HCT116 (cell line): ENCODE measurements at regions not wholly inside any gene's neighbourhood (a gene's known extent, or its start where the extent isn't known, plus 50 kb on each side); places are given as distances from the start of the nearest gene placed in this dataset.

Experiments used
- ATAC-seq: fragments of 200-7000 bp; cut with Tn5 transposase; 2 replicates; pipeline ENCODE4 v1.9.1; 2020; ENCODE audit warnings: mild to moderate bottlenecking, moderate library complexity
- BruUV-seq: library from RNA; stranded (reverse); fragments of 400-500 nt; replicated peaks from 2 replicates; lab custom pipeline; 2021; lab: Mats Ljungman, UMichigan
- CTCF ChIA-PET: fragments of 300-600 bp; sonication (Branson Sonifier 250); formaldehyde crosslinking; loops from one replicate; lab custom pipeline; 2021; ENCODE audit warnings: antibody characterized with exemption; lab: Charles Lee
- POLR2A ChIA-PET: fragments of 300-600, 350-600 bp; sonication (Branson Sonifier 250); formaldehyde crosslinking; loops from one replicate; lab custom pipeline; 2021; ENCODE audit warnings: antibody characterized with exemption; lab: Charles Lee
- RAD21 ChIA-PET, 2 experiments: fragments of 300-600 bp; sonication (Branson Sonifier 250); formaldehyde crosslinking; loops; one replicate each; lab custom pipeline; 2023; ENCODE audit warnings: low total read pairs in 2 of 2; ENCODE audit not compliant: uncharacterized antibody in 2 of 2, unreplicated experiment in 2 of 2, low non-redundant PET in 1 of 2; lab: Charles Lee
- DNase-seq: peaks from one replicate; pipeline ENCODE4 v3.0.0-alpha.2; 2010; ENCODE audit warnings: low read depth, low spot score
- H2AFZ ChIP-seq: fragments of 200-600 bp; shearing (Covaris generic), sonication (generic); 2 replicates; pipeline ENCODE4 v1.6.1; 2017; ENCODE audit warnings: low read depth, mixed run types, mixed read lengths, antibody characterized with exemption, low read length; ENCODE audit not compliant: poor library complexity, severe bottlenecking
- H3K27ac ChIP-seq: 2 replicates; pipeline ENCODE4 v1.5.1; 2012; ENCODE audit warnings: low read depth, low read length
- H3K27me3 ChIP-seq: fragments of 200-600 bp; sonication (generic); 2 replicates; pipeline ENCODE4 v1.6.1; 2016; ENCODE audit warnings: mixed run types, low read length, mixed read lengths; ENCODE audit not compliant: insufficient read depth
- H3K36me3 ChIP-seq, 2 experiments: fragments of 200-500 bp in 1 of 2; fragments of 200-600 bp in 1 of 2; sonication (Bioruptor generic) in 1 of 2; sonication (generic) in 1 of 2; 2 replicates each; pipeline versions ENCODE4 v1.5.1 to v1.6.1; 2014 to 2016; ENCODE audit warnings: low read length in 2 of 2, inconsistent platforms in 1 of 2, mixed read lengths in 1 of 2, mixed run types in 1 of 2; ENCODE audit not compliant: insufficient read depth in 2 of 2, control insufficient read depth in 1 of 2
- H3K4me1 ChIP-seq, 2 experiments: fragments of 200-600 bp in 1 of 2; sonication (generic) in 1 of 2; 2 replicates each; pipeline versions ENCODE4 v1.5.1 to v1.6.1; 2012 to 2017; ENCODE audit warnings: low read length in 2 of 2, inconsistent platforms in 1 of 2, mild to moderate bottlenecking in 1 of 2, mixed read lengths in 1 of 2, mixed run types in 1 of 2, moderate library complexity in 1 of 2; ENCODE audit not compliant: insufficient read depth in 2 of 2, control insufficient read depth in 1 of 2
- H3K4me2 ChIP-seq: fragments of 200-600 bp; sonication (generic); 2 replicates; pipeline ENCODE4 v1.6.1; 2017; ENCODE audit warnings: mixed run types, low read length, mixed read lengths
- H3K4me3 ChIP-seq, 2 experiments: fragments of 200-600 bp in 1 of 2; sonication (generic) in 1 of 2; replicated peaks in 1 of 2; 2 replicates each; pipeline ENCODE4 v1.5.1; 2011 to 2016; ENCODE audit warnings: low read length in 2 of 2, control low read depth in 1 of 2, low read depth in 1 of 2, mild to moderate bottlenecking in 1 of 2, mixed read lengths in 1 of 2, mixed run types in 1 of 2
- H3K79me2 ChIP-seq: fragments of 200-600 bp; sonication (generic); 2 replicates; pipeline ENCODE4 v1.6.1; 2017; ENCODE audit warnings: mild to moderate bottlenecking, mixed run types, low read length, moderate library complexity, mixed read lengths; ENCODE audit not compliant: insufficient read depth
- H3K9ac ChIP-seq: fragments of 200-600 bp; sonication (generic); 2 replicates; pipeline ENCODE4 v1.6.1; 2016; ENCODE audit warnings: low read length, mixed read lengths
- H3K9me2 ChIP-seq: fragments of 200-600 bp; sonication (generic), shearing (Covaris generic); 2 replicates; pipeline ENCODE4 v1.6.1; 2017; ENCODE audit warnings: mixed run types, mild to moderate bottlenecking, moderate library complexity; ENCODE audit not compliant: insufficient read depth
- H3K9me3 ChIP-seq, 2 experiments: fragments of 200-500 bp in 1 of 2; fragments of 200-600 bp in 1 of 2; sonication (Bioruptor generic) in 1 of 2; sonication (generic) in 1 of 2; 2 replicates each; pipeline ENCODE4 v1.6.1; 2014 to 2017; ENCODE audit warnings: low read length in 2 of 2, mixed read lengths in 2 of 2, inconsistent platforms in 1 of 2, low read depth in 1 of 2, mild to moderate bottlenecking in 1 of 2, mixed run types in 1 of 2, moderate library complexity in 1 of 2; ENCODE audit not compliant: control insufficient read depth in 1 of 2, insufficient read depth in 1 of 2
- H4K20me1 ChIP-seq: fragments of 200-600 bp; sonication (generic), shearing (Covaris generic); 2 replicates; pipeline ENCODE4 v1.6.1; 2017; ENCODE audit warnings: mixed run types, mild to moderate bottlenecking, moderate library complexity; ENCODE audit not compliant: insufficient read depth
- ATF3 ChIP-seq: IDR thresholded peaks from 2 replicates; pipeline ENCODE4 v1.6.1; 2012
- CBX3 ChIP-seq: IDR thresholded peaks from 2 replicates; pipeline ENCODE4 v1.6.1; 2012; ENCODE audit warnings: low read depth
- CEBPB ChIP-seq: IDR thresholded peaks from 2 replicates; pipeline ENCODE4 v1.6.1; 2012; ENCODE audit warnings: low read depth
- CTCF ChIP-seq, 3 experiments: fragments of 200-600 bp in 1 of 3; sonication (generic) in 1 of 3; IDR thresholded peaks in 2 of 3; conservative IDR thresholded peaks in 1 of 3; 2 replicates each; pipeline ENCODE4 v1.5.1; 2012 to 2017; ENCODE audit warnings: low read depth in 2 of 3, low read length in 2 of 3, antibody characterized with exemption in 1 of 3, borderline replicate concordance in 1 of 3, control low read depth in 1 of 3, mild to moderate bottlenecking in 1 of 3, mixed read lengths in 1 of 3, mixed run types in 1 of 3, moderate library complexity in 1 of 3; ENCODE audit not compliant: insufficient read depth in 1 of 3
- EGR1 ChIP-seq: IDR thresholded peaks from 2 replicates; pipeline ENCODE4 v1.6.1; 2012; ENCODE audit warnings: low read depth
- ELF1 ChIP-seq: IDR thresholded peaks from 2 replicates; pipeline ENCODE4 v1.6.1; 2012; ENCODE audit warnings: low read depth, borderline replicate concordance
- EZH2 ChIP-seq: fragments of 200-600 bp; sonication (generic); IDR thresholded peaks from 2 replicates; pipeline ENCODE4 v1.6.1; 2017; ENCODE audit warnings: antibody characterized with exemption, mixed run types
- EZH2phosphoT487 ChIP-seq: fragments of 200-600 bp; IDR thresholded peaks from 2 replicates; pipeline ENCODE4 v1.6.1; 2018; ENCODE audit warnings: antibody characterized with exemption, borderline replicate concordance
- JUND ChIP-seq: IDR thresholded peaks from 2 replicates; pipeline ENCODE4 v1.6.1; 2012
- MAX ChIP-seq: IDR thresholded peaks from 2 replicates; pipeline ENCODE4 v1.6.1; 2012
- POLR2A ChIP-seq: IDR thresholded peaks from 2 replicates; pipeline ENCODE4 v1.7.0; 2011; ENCODE audit warnings: borderline replicate concordance; ENCODE audit not compliant: insufficient read depth, insufficient read length; ENCODE audit errors: extremely low read depth
- RAD21 ChIP-seq: IDR thresholded peaks from 2 replicates; pipeline ENCODE4 v1.6.1; 2012; ENCODE audit warnings: low read depth, mild to moderate bottlenecking
- REST ChIP-seq: IDR thresholded peaks from 2 replicates; pipeline ENCODE4 v1.6.1; 2012; ENCODE audit warnings: low read depth
- SIN3A ChIP-seq: IDR thresholded peaks from 2 replicates; pipeline ENCODE4 v1.6.1; 2012; ENCODE audit warnings: low read depth
- SP1 ChIP-seq: IDR thresholded peaks from 2 replicates; pipeline ENCODE4 v1.6.1; 2012; ENCODE audit warnings: low read depth
- TCF7L2 ChIP-seq: IDR thresholded peaks from 2 replicates; pipeline ENCODE4 v1.7.0; 2011; ENCODE audit warnings: borderline replicate concordance, inconsistent platforms; ENCODE audit not compliant: insufficient read depth, insufficient read length; ENCODE audit errors: extremely low read depth
- YY1 ChIP-seq: IDR thresholded peaks from 2 replicates; pipeline ENCODE4 v1.6.1; 2011; ENCODE audit warnings: low read length, low read depth, moderate library complexity, mild to moderate bottlenecking; ENCODE audit not compliant: insufficient replicate concordance; ENCODE audit errors: extremely low read depth
- ZFX ChIP-seq: fragments of 450-650 bp; IDR thresholded peaks from 2 replicates; pipeline ENCODE4 v1.6.1; 2017
- ZNF274 ChIP-seq: fragments of 200-500 bp; sonication (Bioruptor generic); IDR thresholded peaks from 2 replicates; pipeline ENCODE4 v1.6.1; 2014; ENCODE audit warnings: mild to moderate bottlenecking, low read depth, low read length, inconsistent platforms
- intact Hi-C: fragments of 100-400 bp; cut with micrococcal nuclease; formaldehyde crosslinking; loops from 2 replicates; pipeline ENCODE4 v1.10.0; 2022

GRCh38 chr5:144085381-144085780 is 85.1 kb downstream of the YIPF5 start:
- Histone ChIP-seq H3K27me3 (peaks cover 8% of the 10 kb centered on the region; the same call in 1 of the 2 replicates), H3K9ac (no peak overlapping the region), H3K27ac (no peak overlapping the region), H3K79me2 (no peaks in the 10 kb centered on the region), H3K9me3 (no peaks in the 10 kb centered on the region), H4K20me1 (no peaks in the 10 kb centered on the region), H3K36me3 (no peaks in the 10 kb centered on the region), H3K4me3 (no peak overlapping the region), H3K4me2 (no peak overlapping the region), H3K4me1 (no peaks in the 10 kb centered on the region), H2AFZ (no peak overlapping the region), H3K9me2 (no peaks in the 10 kb centered on the region)
- no TSS peak for BruUV-seq
- ATAC-seq (no peak), DNase-seq (no peak)
- CTCF ChIA-PET: no interaction called here
- intact Hi-C loops: no loop called here
- POLR2A ChIA-PET: no interaction called here
- RAD21 ChIA-PET: no interaction called here
- TF ChIP-seq CTCF (IDR thresholded peaks at IDR 0.05 in 2 of 3, conservative IDR thresholded peaks at IDR 0.05 in 1 of 3; ENCODE audit: borderline replicate concordance in 1 of 3, insufficient read depth in 1 of 3, low read depth in 2 of 3, low read length in 2 of 3) (no peak), ELF1 (no peak), EGR1 (no peak), ZFX (no peak), MAX (no peak), CEBPB (no peak), YY1 (no peak), POLR2A (no peak), RAD21 (no peak), EZH2 (no peak), ZNF274 (no peak), SIN3A (no peak), REST (no peak), TCF7L2 (no peak), ATF3 (no peak), JUND (no peak), CBX3 (no peak), EZH2phosphoT487 (no peak), SP1 (no peak)
